ENCODE measurements at regions not wholly inside any gene's neighbourhood (a gene's known extent, or its start where the extent isn't known, plus 50 kb on each side); places are given as distances from the start of the nearest gene placed in this dataset.
A peak's percentile ranks its signal among the peaks of the same experiment; 100 is the strongest.

GRCh38 chr1:113197719-113198330 lies 124.8 kb downstream of the LRIG2 start:
- Mint-ChIP-seq H3K9me3 (peaks cover 3 to 6% of the 10 kb centered on the region in 2 experiments; a peak in 3 of 5 replicates), H3K36me3 (ENCODE audit: insufficient read depth in 1 of 3, low read depth in 3 of 3) (peaks cover 0 to 7% (median 2%) of the 10 kb centered on the region in 3 experiments; a peak in 4 of 7 replicates), H3K4me1 (peaks cover 62 to 66% of the 10 kb centered on the region in 2 experiments), H3K27ac (peak overlapping the region in 2 of 3 experiments; percentile 29; a peak in 3 of 7 replicates), H3K4me3 (no peak overlapping the region), H3K27me3 (ENCODE audit: low read depth) (no peaks in the 10 kb centered on the region)
- Histone ChIP-seq H2BK20ac (ENCODE audit: low read depth, low read length, poor library complexity, severe bottlenecking) (no peak overlapping the region), H3K79me2 (ENCODE audit: insufficient read depth, low read length) (no peaks in the 10 kb centered on the region), H3K79me1 (ENCODE audit: insufficient read depth, low read depth, low read length, poor library complexity, severe bottlenecking) (no peaks in the 10 kb centered on the region), H3K4ac (ENCODE audit: low read depth, low read length) (no peak overlapping the region), H3K14ac (ENCODE audit: insufficient read depth, low read length) (no peak overlapping the region), H2AK5ac (ENCODE audit: insufficient read length, low read length) (no peak overlapping the region), H3K18ac (ENCODE audit: insufficient read length, low read depth, low read length) (no peak overlapping the region), H3K9me3 (ENCODE audit: control insufficient read depth, low read depth, low read length) (no peaks in the 10 kb centered on the region), H2AFZ (ENCODE audit: low read length) (no peak overlapping the region), H3K23me2 (ENCODE audit: insufficient read length, low read depth, low read length, poor library complexity, severe bottlenecking) (no peaks in the 10 kb centered on the region), H3K4me1 (ENCODE audit: insufficient read depth, low read length) (peaks cover 2% of the 10 kb centered on the region; the same call in 1 of the 2 replicates), H2BK12ac (ENCODE audit: insufficient read length, low read depth, low read length) (no peak overlapping the region), H2BK120ac (ENCODE audit: low read depth, low read length, poor library complexity, severe bottlenecking) (no peak overlapping the region), H3K4me2 (ENCODE audit: insufficient read depth, insufficient read length, low read length) (no peak overlapping the region), H3K27me3 (ENCODE audit: insufficient read depth, low read length) (no peaks in the 10 kb centered on the region), H3K56ac (ENCODE audit: insufficient read length, low read depth, low read length) (no peak overlapping the region), H4K8ac (replicated peaks; ENCODE audit: insufficient read length, low read depth, low read length) (no peak overlapping the region), H3K23ac (ENCODE audit: insufficient read length, low read depth, low read length) (no peak overlapping the region), H2BK15ac (ENCODE audit: low read depth, low read length) (no peak overlapping the region), H3K9ac (ENCODE audit: extremely low read depth, insufficient read length, low read length) (no peak overlapping the region), H4K20me1 (ENCODE audit: control insufficient read depth, insufficient read depth, insufficient read length) (no peaks in the 10 kb centered on the region), H3K27ac (ENCODE audit: insufficient read length, low read depth, low read length) (no peak overlapping the region), H4K91ac (ENCODE audit: insufficient read length, low read depth, low read length) (no peak overlapping the region), H4K5ac (ENCODE audit: insufficient read length, low read depth, low read length) (no peak overlapping the region), H3T11ph (ENCODE audit: low read length) (no peak overlapping the region), H2BK5ac (ENCODE audit: insufficient read length, low read length) (no peak overlapping the region)
- TF ChIP-seq CTCF (conservative IDR thresholded peaks at IDR 0.05) = no peak
- no CpG with 5 or more reads among the region's 13 CpGs for WGBS (ENCODE audit: extremely low coverage, insufficient read length, low lambda C conversion rate)
- DNase-seq = no peak
